Heart left ventricle (tissue), 13 donors: ENCODE measurements at regions not wholly inside any gene's neighbourhood (a gene's known extent, or its start where the extent isn't known, plus 50 kb on each side); places are given as distances from the start of the nearest gene placed in this dataset.

ENCODE experiments used
- CTCF ChIP-seq, 12 donors: fragments of 200-600 bp; sonication (generic) in 4 of 12; IDR thresholded peaks; one replicate each; pipeline versions ENCODE4 v1.5.0 to v1.8.0; 2018 to 2022; ENCODE audit warnings: antibody characterized with exemption in 12 of 12, mild to moderate bottlenecking in 5 of 12
- POLR2A ChIP-seq, 2 donors: fragments of 450-650 bp; IDR thresholded peaks; one replicate each; pipeline ENCODE4 v1.6.1; 2017; ENCODE audit warnings: antibody characterized with exemption in 2 of 2, mild to moderate bottlenecking in 2 of 2, moderate library complexity in 2 of 2
- donor health status: ischemic (EF 13 %, LVEDD 7.1; RV severe dilation, severe dysfunction).
- donor health status: DM: no; HTN: yes; CAD: no.
- donor health status: DM: no; HTN: no; CAD: no.
- donor health status: ischemic (EF 25% LVEDD 6.9; RV normal size, moderate dysfunction).
- donor health status: ischemic (EF 25% LVEDD 5.7; RV mildly dilated, moderate dysfunction).
- donor health status: ischemic (EF 35%, LVEDD 5.7; RV mildly dilated, moderate dysfunction).
- donor health status: nonischemic (EF 11% LVEDD 7.7; RV severe dilation, severe dysfunction).
- donor health status: DM: yes; HTN: yes; CAD: no.
- donor health status: PGD.
- donor health status: ischemic (EF 29% LVEDD 5.4; RV normal size, mild dysfunction).
- donor health status: nonischemic (EF 23%, LVEDD 6.1; RV moderate dilation, normal function).

- TF ChIP-seq CTCF (IDR thresholded peaks at IDR 0.05) (no peak), POLR2A (IDR thresholded peaks at IDR 0.05) (no peak)
These were observed 136.3 kb upstream of the PDE1C start for GRCh38 chr7:32206488-32206887.
